ENCODE measurements at regions not wholly inside any gene's neighbourhood (a gene's known extent, or its start where the extent isn't known, plus 50 kb on each side); places are given as distances from the start of the nearest gene placed in this dataset.
A peak's percentile ranks its signal among the peaks of the same experiment; 100 is the strongest.

GRCh38 chr17:33871720-33872540 is 383.2 kb upstream of the CCL2 start:
- H2BK20ac ChIP-seq (ENCODE audit: low read depth, low read length), result no peak overlapping the region
- no peak overlapping the region for H3K4me3 ChIP-seq (ENCODE audit: insufficient read depth, low read depth, low read length)
- CTCF ChIA-PET, result no interaction called here
- H3K4ac ChIP-seq (ENCODE audit: low read depth, low read length), result no peak overlapping the region
- BruUV-seq (replicated peaks), result no TSS peak
- whole genome bisulfite sequencing, 2 experiments (ENCODE audit: extremely low coverage in 2 of 2, insufficient read length in 1 of 2), result no CpG with 5 or more reads among the region's 9 CpGs
- H3K18ac ChIP-seq (ENCODE audit: low read depth, low read length), result no peak overlapping the region
- H3K14ac ChIP-seq (replicated peaks; ENCODE audit: low read depth, low read length), result no peak overlapping the region
- TF ChIP-seq CHD1 (IDR thresholded peaks at IDR 0.05; ENCODE audit: low read depth, low read length) (no peak), MXI1 (IDR thresholded peaks at IDR 0.05; ENCODE audit: borderline replicate concordance, low read depth, low read length) (no peak), CTCF (conservative IDR thresholded peaks at IDR 0.05; ENCODE audit: low read depth, low read length) (no peak), MAZ (IDR thresholded peaks at IDR 0.05; ENCODE audit: borderline replicate concordance, low read depth, low read length) (no peak), BHLHE40 (IDR thresholded peaks at IDR 0.05; ENCODE audit: low read depth, low read length) (no peak), MAFK (IDR thresholded peaks at IDR 0.05; ENCODE audit: low read depth, low read length) (no peak), CEBPB (IDR thresholded peaks at IDR 0.05; ENCODE audit: low read depth, low read length) (no peak), RCOR1 (IDR thresholded peaks at IDR 0.05; ENCODE audit: insufficient replicate concordance, low read length) (no peak), ELK1 (IDR thresholded peaks at IDR 0.05; ENCODE audit: borderline replicate concordance, low read depth, low read length) (no peak), RAD21 (IDR thresholded peaks at IDR 0.05; ENCODE audit: low read length) (no peak), NFE2L2 (IDR thresholded peaks at IDR 0.05; ENCODE audit: low read depth, low read length) (no peak), SMC3 (IDR thresholded peaks at IDR 0.05; ENCODE audit: low read depth, low read length) (no peak), FOS (IDR thresholded peaks at IDR 0.05; ENCODE audit: low read depth, low read length) (no peak), RFX5 (IDR thresholded peaks at IDR 0.05; ENCODE audit: low read depth, low read length) (no peak), USF2 (IDR thresholded peaks at IDR 0.05; ENCODE audit: low read depth, low read length) (no peak), POLR2A (IDR thresholded peaks at IDR 0.05; ENCODE audit: low read depth, low read length) (no peak)
- peak overlapping the region; percentile 11 for H2AFZ ChIP-seq (replicated peaks; ENCODE audit: low read length, poor library complexity)
- no peak overlapping the region for H3K23ac ChIP-seq (ENCODE audit: low read depth, low read length)
- DNase-seq, result no peak
- H2BK120ac ChIP-seq (ENCODE audit: low read depth, low read length), result no peak overlapping the region
- no peak overlapping the region for H4K91ac ChIP-seq (ENCODE audit: insufficient read depth, low read depth, low read length)
- H4K5ac ChIP-seq (ENCODE audit: low read depth, low read length), result no peak overlapping the region
- intact Hi-C loops (cut with micrococcal nuclease), result no loop called here
- in situ Hi-C loops (cut with MboI; ENCODE audit: low sequenced_read_pairs), result no loop called here
- no peaks in the 10 kb centered on the region for H3K4me1 ChIP-seq (ENCODE audit: control insufficient read depth, insufficient read depth, low read length)
- POLR2A ChIA-PET (ENCODE audit: unreplicated experiment), result no interaction called here
- dilution Hi-C loops (cut with HindIII; ENCODE audit: low sequenced_read_pairs, unreplicated experiment), result no loop called here
- no peak overlapping the region for H2BK5ac ChIP-seq (ENCODE audit: low read depth, low read length, poor library complexity, severe bottlenecking)
- no peaks in the 10 kb centered on the region for H3K36me3 ChIP-seq (ENCODE audit: control insufficient read depth, insufficient read depth, low read length)
- H3K9me3 ChIP-seq (ENCODE audit: control insufficient read depth, insufficient read depth, low read length), result 0 out of 2 replicates have a peak, but pooled peaks cover 4% of the 10 kb centered on the region
- H3K56ac ChIP-seq (ENCODE audit: extremely low read depth, insufficient read depth, low read length), result no peak overlapping the region
- H2BK15ac ChIP-seq (ENCODE audit: low read depth, low read length), result no peak overlapping the region
- ATAC-seq (ENCODE audit: low read depth), result no peak
- no peaks in the 10 kb centered on the region for H4K20me1 ChIP-seq (ENCODE audit: insufficient read depth, low read length)
- no peaks in the 10 kb centered on the region for H3K79me1 ChIP-seq (ENCODE audit: low read depth in 1 of 2, low read length in 2 of 2)
- H3K9me1 ChIP-seq (ENCODE audit: insufficient read depth, low read length), result no peaks in the 10 kb centered on the region
- no peak overlapping the region for H3K27ac ChIP-seq (ENCODE audit: insufficient read depth, low read length)
- H3K4me2 ChIP-seq (ENCODE audit: low read depth, low read length), result no peak overlapping the region
- H2AK5ac ChIP-seq (ENCODE audit: low read depth, low read length), result no peak overlapping the region
- H3K27me3 ChIP-seq (ENCODE audit: control insufficient read depth, insufficient read depth, low read length), result no peaks in the 10 kb centered on the region
- H3K9ac ChIP-seq (ENCODE audit: low read depth, low read length), result no peak overlapping the region
- H2AK9ac ChIP-seq (replicated peaks; ENCODE audit: low read depth, low read length, poor library complexity), result no peak overlapping the region
- no peak overlapping the region for H4K8ac ChIP-seq (ENCODE audit: low read depth in 2 of 2, low read length in 2 of 2)

Measured in IMR-90 (cell line).